Stimulated activated CD8-positive, alpha-beta memory T cell treated with anti-CD3 and anti-CD28 coated beads, Interleukin-12 subunit alpha, Interleukin-12 subunit beta, amount 100 ng/mL, for 4 hours (primary cell): ENCODE measurements at regions not wholly inside any gene's neighbourhood (a gene's known extent, or its start where the extent isn't known, plus 50 kb on each side); places are given as distances from the start of the nearest gene placed in this dataset.

ENCODE experiments used
- DNase-seq: peaks from one replicate; pipeline ENCODE4 v3.0.0-alpha.2; 2020; ENCODE audit warnings: low read depth

DNA sequence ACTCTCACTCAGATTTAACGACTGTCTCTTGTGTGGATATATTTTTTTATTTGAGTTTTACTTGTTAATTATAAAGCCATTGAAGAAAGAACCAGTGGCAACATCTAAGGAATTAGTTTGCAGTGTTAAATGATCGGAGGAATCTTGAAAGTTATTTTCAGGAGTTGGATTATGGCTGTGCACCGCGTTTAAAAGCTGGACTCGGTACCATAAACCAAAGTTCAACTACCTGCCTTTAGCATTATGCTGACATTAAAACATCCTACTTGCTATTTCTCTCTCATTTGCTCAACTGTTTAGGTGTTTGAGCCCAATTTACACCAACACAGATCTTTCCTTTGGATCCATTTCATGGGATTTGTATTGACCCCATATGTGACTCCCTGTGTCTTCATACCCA, 289.4 kb upstream of the SASH1 start:
- DNase-seq = no peak

DNA sequence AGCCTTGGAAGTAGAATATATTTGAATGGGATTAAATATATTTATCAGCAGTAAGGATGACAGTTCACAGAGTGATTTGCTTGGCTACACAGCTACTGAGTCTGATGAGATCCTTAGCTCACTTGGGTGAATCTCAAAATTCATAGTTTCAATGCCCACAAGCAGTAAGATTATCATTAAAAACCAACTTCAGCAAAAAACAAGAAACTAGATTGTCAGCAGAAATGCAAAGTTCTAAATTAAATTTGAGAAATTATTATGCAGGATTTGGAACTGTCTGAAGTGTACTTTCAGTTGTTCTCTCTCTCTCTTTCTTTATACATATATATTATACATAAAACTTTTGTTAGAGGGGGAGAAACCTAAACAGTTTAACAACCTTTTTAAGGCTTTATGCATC, 288.8 kb upstream of the SASH1 start:
- no peak for DNase-seq

DNA sequence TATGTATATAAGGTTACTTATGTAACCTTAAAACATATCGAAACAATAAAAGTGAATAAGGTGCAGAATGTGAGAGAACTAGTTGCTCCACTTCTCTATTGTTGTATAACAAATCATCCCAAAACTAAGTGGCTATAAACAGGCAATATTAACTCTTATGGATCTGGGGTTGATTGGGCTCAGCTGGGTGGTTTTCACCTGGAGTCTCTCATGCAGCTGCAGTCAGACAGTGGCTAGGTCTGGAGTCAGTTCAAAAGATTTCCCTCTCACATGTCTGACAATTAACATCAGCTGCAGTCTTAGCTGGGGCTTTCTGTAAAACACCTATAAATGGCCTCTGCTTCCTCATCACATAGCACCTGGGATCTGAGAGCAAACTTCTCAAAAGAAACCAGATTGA, 288.4 kb upstream of the SASH1 start:
- DNase-seq = no peak

DNA sequence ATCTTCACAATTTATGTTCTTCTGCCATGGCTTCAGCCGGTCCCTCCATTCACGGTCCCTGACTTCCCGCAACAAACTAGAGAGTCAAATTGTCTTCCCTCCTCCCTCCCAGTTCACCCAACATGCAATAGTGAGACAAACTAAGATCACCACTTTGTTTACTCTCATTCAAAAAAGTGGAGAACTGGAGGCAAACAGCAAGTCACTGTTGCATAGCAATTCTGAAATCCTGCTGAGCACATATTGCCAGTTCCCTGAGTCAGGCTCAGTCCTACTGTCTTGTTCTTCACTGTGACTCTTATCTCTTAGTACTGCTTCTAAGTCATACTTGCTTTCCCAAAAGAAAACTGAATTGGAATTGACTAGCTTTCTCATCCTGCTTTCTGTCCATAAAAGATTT, 287.2 kb upstream of the SASH1 start:
- no peak for DNase-seq

DNA sequence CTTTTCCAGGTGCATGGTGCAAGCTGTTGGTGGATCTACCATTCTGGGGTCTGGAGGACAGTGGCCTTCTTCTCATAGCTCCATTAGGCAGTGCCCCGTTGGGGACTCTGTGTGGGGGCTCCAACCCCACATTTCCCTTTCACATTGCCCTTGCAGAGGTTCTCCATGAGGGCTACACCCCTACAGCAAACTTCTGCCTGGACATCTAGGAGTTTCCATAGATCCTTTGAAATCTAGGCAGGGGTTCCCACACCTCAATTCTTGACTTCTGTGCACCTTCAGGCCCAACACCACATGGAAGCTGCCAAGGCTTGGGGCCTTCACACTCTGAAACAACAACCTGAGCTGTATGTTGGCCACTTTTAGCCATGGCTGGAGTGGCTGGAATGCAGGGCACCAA, 282.8 kb upstream of the SASH1 start:
- DNase-seq = no peak

DNA sequence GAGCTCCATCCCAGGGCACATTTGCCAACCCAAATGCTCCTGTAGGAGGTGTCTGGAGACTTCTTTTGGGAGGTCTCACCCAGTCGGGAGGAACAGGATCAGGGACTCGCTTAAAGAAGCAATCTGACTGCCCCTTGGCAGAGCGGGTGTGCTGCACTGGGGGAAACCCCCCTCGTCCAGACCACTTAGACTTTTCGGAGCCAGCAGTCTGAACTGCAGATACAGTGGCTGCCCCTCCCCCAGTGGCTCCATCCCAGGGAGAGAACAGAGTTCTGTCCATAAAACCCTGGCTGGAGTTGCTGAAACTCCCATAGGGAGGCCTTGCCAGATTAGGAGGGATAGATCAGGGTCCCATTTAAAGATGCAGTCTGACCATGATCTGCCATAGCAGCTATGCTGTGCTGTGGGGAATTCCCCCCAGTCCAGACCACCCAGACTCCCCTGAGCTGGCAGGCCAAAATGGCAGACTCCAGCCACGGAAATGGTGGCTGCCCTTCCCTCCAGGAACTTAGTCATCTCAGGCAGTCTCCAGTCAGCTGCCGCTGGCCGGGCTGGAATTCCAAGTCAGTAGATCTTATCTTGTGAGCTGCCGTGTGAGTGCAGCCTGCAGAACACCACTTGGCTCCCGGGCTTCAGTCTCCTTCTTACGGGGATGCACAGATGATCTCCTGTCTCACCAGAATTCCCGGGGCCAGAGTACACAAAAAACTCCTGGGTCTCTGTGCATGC, 278.1 kb upstream of the SASH1 start:
- no peak for DNase-seq

DNA sequence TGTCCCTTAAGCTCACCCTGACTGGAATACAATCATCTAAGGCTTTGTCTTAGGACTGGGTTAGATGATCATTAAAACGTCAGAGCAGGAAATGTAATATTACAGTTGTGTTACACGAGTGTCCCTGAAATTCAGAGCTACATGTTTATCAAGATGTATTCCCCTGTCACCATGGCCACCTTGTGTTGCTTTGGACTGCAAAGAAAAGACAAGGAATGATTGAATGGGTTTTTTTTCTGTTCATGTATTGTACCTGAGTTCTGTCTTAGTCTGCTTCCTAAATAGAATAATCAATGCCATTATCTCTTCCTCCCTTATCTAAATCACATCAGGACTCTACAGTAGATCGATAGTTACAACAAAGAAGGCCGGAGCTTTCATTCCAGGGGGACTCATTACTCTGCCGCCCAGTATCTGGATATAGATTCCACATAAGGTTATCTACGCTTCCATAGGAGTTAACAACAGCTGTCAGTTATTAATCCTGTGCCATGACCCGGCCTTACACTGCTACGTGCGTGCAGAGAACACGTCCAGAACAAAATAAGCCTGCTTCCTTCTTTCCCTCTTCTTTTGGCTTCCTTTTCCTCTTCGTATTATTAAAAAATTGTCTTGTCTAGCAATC, 274.1 kb upstream of the SASH1 start:
- no peak for DNase-seq

DNA sequence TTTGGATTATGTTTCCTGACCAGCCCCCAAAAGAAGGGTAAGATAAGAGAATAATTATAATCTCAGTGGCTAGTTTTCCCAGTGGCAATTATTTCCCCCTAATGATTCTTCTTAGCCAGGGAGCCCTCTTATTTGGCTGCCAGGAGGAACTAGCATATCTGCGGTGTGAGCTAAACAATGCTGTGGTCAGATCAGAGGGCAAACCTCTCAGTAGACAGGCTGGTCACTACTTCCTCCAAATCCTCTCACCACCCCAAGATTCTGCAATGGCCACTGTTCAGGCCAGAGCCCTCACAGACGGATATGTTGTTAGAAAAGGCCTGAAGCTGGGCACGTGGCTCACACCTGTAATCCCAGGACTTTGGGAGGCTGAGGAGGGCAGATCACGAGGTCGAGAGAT, 273.4 kb upstream of the SASH1 start:
- no peak for DNase-seq

DNA sequence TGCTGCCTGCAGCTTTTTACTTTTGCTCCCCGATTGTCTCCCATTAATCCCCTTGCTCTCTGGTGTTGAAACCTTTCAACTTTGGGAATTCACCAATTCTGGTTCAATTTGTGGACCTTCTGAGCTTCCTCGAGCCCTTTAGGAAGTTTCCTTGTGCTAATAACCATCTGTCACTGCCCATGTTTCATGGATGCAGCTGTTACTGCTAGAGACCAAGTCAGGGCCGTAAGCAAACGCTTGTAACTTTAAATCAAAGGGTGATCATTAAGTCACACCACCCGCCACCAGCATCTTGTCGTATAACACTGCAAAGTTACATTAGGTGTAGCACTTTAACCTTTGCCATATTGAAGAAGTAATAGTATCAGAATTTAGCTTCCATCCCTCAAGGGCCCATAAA, 268.3 kb upstream of the SASH1 start:
- no peak for DNase-seq

DNA sequence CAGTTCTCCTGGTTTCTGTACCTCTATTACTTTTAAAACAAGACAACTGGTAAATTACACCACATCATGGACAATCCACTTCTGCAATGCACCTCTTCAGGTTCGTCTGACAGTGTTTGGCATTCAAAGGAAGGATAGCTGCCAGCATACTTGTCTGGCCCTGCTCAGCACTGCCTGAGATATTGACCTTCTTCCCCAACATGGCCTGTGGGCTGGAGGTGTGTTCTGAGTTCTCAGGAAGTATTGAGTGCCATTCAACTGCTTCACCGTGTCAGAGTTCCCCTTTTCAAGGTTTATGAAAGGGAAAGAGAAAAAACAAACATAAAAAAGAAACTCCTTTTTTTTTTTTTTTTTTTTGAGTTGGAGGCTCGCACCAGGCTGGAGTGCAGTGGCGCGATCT, 267.9 kb upstream of the SASH1 start:
- DNase-seq = no peak

DNA sequence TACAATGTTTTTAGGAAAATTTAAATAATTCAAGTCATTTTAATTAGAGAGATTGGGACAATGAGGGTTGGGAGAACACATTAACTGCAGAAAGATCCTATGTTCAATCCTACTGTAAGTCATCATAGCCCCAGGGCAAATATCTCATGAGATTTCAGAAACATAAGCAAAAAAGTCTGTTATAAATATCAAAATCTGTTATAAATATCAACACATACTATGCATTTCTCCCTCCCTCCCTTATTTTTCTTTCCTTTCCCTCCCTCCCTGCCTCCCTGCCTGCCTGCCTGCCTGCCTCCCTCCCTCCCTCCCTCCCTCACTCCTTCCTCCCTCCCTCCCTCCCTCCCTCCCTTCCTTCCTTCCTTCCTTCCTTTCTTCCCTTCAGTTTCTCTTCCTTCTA, 267.3 kb upstream of the SASH1 start:
- no peak for DNase-seq

DNA sequence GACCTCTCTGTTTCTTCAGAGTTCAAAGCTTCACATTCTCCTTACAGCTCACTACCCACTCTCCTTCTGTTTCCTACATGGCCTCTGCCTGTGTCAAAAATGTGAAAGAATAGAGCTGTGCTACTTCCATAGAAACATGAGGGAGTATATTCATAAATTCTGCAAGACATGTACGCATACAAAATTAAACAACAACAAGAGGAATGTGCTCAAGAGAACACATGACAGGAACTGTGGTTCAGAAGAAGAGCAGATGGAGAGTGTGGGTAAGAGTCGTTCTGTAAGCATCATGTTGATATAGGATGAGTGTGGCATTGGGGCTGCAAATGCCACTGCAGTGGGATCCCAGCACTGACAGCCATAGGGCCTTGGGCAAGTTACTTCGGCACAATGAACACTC, 266.6 kb upstream of the SASH1 start:
- DNase-seq = no peak

DNA sequence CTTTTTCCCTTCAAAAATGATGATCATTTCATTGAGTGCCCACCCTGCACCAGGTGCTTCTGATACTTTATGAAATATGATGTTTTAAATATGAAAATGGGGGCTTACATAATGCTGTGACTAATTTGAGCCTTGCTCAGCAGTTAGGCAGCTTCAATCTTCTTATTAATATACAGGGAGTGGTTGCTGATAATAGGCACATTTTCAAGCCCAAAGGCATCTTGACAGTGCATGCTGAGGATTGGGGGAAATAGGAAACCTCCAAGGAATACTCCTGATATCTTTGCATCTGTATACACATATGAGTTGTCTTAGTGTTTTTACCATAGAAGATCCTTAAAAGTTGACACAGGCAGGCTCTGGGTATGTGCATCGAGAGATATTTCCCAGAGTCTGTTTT, 262.3 kb upstream of the SASH1 start:
- DNase-seq = no peak

DNA sequence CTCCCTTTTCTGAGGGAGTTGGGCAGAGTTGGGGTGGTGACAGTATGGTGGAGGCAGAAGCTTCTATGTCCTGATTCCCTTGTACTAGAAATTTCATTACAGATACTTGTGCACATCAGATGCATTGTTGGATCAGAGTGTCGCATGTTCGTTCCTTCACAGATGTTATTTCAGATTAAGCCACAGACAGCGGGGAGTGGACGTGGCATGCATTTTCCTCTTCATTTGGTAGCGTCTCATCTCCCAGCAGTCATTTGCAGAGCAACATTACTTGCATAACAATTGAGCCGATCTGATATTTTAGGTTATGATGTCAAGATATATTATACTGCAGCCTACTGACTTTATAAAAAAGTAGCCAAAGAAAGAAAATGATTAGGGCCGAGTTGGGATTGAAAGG, 261.6 kb upstream of the SASH1 start:
- no peak for DNase-seq

DNA sequence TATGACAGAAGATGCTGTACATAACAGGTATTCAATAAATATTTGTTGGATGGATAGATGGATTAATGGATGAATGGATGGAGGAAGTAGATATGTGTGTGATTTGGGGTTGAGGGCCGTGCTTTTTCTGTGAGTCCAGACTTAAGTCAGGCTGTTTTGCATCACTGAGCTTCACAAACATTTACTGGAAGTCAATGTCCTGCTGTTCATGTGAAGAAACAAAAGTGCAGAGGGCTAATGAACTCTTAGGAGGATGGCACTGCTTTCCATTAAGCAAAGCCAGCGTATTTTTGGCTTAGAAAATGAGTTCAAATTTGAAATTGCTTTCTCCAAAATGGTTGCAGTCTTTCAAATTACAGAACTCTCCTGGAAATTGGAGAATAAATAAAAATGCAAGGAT, 260.6 kb upstream of the SASH1 start:
- DNase-seq = no peak

DNA sequence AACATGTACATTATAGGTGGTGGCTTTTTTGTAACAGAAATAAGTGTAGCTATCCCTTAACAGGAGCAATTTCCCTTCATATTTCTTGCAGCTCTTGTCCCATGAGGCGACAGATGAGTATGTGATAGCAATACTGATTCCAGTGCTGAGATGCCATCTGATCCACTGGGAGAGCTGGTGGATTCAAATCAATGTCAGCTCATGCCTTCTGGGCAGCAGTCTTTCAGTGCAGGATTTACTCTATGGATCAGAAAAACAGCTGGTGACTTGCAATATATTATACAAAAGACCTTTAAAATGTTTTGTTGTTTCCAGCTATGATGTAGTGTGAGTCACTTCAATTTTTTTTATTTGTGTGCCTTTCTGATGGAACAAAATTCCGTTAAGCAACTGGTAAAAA, 259.9 kb upstream of the SASH1 start:
- DNase-seq = no peak

DNA sequence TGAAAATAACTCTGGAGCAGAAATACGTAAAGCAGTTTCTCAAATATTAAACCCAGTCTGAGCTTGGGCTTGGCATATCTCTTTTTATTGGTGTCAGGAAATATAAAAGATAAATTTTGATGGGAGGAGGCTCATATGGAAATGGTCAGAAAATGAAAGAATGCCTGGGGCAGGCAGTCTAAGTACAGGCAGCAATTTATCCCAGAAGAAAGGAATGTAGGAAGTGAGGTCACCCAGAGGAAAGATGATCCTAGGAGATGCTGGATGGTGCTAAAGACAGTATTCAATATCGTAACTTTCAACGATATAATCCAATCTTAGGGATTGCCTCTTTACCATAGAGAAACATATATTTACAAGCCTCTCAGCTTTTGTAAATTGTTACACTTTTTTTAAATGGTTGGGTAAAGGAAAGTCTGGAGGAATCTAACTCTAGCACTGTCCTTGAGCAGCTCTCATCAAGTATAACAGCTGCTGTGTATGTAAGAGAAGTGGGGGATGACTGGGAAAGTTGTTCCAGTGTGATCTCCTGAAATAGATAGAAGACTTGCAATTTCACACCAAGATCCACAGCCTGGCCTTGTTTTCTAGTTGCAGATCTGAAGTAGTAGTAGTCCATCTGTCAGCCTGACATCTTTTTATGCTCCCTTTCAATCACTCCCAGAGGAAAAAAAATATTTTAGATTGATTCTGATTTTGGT, 256.9 kb upstream of the SASH1 start:
- DNase-seq = no peak

DNA sequence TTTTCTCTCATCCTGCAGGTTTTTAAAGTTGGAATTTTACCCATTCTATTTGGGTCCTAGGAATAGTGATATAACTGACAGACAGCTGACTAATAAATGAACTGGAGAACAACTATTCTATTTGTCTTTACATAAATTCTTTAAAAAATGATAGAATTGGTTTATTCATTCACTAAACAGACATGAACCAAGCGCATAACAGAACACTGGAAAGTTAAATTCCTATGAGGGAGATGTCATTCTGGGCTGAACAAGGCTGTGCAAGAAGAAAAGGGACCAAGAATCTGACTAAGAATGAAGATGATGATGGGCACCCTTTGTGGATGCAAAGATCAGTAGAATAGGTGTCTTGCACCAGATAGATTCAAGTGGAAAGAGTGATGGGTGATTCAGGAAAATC, 256.3 kb upstream of the SASH1 start:
- DNase-seq = no peak

DNA sequence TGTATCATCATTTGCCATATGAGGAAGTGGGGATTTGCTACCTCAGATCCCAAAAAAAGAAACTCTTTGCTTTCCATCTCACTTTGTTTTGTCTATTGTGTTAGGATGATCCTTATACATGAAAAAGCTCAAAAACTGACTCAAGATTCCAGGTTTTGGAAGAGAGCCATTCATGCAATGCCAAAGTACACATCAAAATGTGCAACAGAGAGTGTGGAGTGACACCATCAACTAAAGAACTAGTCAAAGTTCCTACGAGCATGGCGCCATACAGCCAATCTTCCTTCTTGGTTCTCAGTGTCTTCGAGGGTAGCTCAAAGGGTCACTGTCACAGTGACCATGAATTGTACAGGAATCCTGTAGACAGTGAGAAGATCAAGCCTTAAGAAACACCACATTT, 255.8 kb upstream of the SASH1 start:
- DNase-seq = no peak

DNA sequence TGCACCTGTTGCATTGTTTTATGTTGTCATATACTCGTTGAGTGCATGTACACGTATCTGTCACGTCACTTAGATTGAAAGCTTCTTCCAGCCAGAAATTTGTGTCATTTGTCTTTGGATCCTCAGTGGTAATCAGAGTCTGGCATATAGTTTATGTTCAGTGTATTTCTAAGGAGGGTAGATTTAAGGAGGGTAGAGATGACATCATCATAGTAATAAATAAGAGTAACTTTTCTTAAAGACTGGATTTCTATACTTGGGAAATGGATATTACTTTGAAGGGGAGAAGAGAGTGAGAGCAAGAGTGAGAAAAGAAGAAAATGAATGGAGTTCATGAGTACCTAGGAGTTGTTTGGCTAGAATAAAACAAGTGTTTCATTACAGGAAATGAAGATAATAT, 255.0 kb upstream of the SASH1 start:
- DNase-seq = no peak

DNA sequence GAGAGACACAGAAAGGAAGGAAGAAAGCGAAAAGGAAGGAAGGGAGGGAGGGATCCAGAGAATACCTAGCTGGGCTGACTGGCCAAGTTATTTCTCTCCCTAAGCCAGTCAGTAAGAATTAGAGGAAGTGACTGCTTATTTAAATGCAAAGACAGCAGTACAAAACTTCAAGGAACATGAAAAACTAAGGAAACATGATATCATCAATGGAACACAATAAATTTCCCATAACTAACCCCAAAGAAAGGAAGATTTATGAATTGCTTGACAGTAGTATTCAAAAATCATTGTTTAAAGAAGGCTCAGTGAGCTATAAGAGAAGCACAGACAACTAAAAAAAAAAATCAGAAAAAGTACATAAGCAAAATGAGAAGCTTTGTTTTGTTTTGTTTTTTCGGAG, 252.3 kb upstream of the SASH1 start:
- DNase-seq = no peak

DNA sequence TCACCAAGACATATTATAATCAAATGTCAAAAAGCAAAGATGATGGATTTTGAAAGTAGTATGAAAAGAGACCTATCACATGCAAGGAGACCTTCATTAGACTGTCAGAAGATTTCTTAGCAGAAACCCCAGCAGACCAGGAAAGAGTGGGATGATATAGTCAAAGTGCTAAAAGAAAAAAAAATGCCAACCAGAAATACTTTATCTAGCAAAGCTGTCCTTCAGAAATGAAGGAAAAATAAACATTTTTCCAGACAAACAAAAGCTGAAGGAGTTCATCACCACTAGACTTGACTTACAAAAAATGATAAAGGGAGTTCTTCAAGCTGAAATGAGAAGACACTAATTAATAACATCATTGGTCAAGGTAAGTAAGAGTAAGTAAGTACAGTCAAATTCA, 251.2 kb upstream of the SASH1 start:
- DNase-seq = no peak

DNA sequence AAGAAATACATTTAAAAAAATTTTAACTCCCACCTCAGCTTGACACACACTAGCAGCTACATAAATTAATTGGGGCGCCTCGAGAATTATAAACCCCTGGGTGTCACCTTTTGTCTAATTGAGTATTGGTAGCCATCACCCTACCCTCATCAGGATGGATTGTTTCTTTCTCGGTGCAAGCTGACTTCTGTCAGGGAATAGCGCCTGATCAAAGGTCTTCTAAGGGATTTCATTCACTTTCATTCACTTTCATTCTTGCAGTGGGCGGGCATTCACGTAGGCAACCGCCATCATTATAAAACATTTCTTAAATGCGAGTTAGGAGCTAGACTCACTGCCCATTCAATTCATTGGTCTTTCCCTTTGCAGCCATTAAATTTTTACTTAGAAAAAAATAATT, 239.2 kb upstream of the SASH1 start:
- DNase-seq = no peak

DNA sequence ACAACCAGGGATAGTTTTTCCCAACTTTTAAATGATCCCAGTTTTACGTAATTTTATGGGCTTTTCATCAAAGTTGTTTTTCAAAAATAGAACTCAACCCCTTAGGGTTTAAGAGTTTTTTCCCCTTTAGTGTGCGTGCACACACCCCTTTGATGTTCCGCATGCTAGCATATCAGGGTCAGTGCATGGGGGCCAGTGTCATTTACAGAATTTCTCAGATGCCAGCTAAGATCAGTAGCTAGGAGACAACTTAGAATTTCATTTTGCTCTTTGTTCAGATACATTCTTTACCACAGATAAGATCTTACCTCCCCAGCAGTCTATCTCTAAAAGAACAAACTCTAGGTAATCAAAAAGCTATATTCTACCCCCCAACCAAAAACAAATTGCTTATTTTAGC, 238.5 kb upstream of the SASH1 start:
- DNase-seq = no peak
